ENCODE measurements at regions not wholly inside any gene's neighbourhood (a gene's known extent, or its start where the extent isn't known, plus 50 kb on each side); places are given as distances from the start of the nearest gene placed in this dataset.

DNA sequence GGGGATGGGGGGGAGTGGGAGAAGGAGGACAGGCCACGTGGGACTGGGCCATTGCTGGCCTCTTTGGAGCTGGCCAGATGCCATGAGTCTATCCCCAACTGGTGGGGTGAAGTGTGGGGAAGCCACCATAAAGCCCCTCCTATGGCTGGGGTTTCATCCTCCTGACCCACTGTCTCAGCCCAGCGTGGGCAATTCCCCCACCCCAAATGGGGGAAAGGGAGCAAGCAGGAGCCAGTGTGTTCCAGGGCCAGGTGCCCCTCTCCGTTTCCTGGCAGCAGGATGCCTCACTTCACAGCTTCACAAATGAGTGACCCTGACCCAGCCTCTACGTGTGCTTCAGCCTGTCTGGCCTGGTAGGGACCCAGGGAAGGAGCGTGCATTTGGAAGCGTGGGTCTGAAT lies 474.7 kb upstream of the HS6ST1 start:
- TF ChIP-seq, protein P1, sequence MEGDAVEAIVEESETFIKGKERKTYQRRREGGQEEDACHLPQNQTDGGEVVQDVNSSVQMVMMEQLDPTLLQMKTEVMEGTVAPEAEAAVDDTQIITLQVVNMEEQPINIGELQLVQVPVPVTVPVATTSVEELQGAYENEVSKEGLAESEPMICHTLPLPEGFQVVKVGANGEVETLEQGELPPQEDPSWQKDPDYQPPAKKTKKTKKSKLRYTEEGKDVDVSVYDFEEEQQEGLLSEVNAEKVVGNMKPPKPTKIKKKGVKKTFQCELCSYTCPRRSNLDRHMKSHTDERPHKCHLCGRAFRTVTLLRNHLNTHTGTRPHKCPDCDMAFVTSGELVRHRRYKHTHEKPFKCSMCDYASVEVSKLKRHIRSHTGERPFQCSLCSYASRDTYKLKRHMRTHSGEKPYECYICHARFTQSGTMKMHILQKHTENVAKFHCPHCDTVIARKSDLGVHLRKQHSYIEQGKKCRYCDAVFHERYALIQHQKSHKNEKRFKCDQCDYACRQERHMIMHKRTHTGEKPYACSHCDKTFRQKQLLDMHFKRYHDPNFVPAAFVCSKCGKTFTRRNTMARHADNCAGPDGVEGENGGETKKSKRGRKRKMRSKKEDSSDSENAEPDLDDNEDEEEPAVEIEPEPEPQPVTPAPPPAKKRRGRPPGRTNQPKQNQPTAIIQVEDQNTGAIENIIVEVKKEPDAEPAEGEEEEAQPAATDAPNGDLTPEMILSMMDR (conservative IDR thresholded peaks at IDR 0.05) = no peak
- no peak overlapping the region for H3K27ac ChIP-seq

DNA sequence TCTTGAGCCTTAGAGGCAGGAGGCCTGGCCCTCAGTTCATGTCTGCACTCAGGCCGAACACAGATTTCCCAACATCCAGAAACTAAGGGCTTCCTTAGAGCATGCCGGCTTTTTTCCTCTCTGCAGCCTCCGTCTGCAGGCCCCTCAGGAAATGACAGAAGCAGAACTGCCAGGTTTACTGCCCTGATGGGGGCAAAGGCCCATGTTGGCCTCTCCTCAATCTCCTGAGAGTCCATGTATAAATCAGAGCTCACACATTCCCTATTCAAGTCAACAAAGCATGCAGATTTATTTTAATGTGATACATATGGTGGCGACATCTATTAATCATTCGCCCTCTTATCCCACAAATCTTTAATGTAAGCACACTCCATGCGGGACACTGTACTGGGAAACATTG lies 475.6 kb upstream of the HS6ST1 start:
- no peak overlapping the region for H3K27ac ChIP-seq
- TF ChIP-seq, protein P1 (conservative IDR thresholded peaks at IDR 0.05) = no peak

DNA sequence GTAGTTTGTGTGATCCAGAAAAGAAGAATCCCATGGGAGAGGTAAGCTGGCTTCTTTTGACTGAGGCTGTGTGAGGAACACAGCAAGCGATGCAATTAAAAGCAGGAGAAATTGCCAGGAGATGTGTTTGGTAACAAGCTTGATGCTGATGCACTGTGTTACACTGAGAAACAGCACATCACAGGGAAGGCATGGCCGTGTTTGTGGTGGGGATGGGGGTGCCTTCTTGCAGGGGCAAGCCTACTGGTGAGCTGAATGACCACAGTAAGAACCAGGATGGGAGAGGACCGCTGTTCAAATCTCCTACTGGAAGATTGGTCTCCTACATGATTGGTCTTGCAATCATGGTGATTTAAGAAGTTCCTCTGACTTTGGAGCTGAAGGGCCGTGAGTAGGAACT lies 477.7 kb upstream of the HS6ST1 start:
- no peak overlapping the region for H3K27ac ChIP-seq
- TF ChIP-seq, protein P1 (conservative IDR thresholded peaks at IDR 0.05) = no peak

DNA sequence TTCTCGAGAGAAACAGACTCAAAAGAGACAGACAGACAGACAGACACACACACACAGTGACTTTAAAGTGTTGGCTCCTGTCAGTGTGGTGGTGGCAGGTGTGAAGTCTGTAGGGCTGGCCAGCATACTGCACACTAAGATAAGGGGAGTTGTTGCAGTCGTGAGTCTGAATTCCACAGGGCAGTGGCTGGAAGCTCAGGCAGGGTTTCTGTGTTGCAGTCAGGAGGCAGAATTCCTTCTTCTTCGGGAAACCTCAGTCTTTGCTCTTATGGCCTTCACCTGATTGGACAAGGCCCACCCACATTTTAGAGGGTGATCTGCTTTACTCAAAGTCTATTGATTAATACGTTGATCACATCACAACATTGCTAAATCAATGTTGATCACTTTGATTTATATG lies 478.4 kb upstream of the HS6ST1 start:
- TF ChIP-seq, protein P1 (conservative IDR thresholded peaks at IDR 0.05) = no peak
- H3K27ac ChIP-seq = no peak overlapping the region

DNA sequence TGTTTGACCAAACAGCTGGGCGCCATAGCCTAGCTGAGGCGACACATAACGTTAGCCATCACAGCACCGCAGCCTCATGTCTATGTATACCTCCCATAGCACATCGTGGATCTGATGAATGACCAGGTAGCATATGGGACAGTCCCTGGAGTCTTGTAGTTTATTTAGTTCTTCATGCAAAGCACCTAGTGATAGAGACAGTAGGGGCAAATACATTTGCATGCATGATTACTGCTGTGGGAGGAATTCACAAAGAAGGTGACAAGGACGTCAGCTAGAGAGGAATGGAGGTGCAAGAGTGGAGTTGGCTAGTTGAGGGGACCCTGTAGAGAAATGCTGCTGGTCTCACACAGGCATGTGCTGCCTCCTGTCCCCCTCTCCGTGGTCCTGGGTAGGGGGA lies 478.9 kb upstream of the HS6ST1 start:
- H3K27ac ChIP-seq = no peak overlapping the region
- TF ChIP-seq, protein P1 (conservative IDR thresholded peaks at IDR 0.05) = no peak

DNA sequence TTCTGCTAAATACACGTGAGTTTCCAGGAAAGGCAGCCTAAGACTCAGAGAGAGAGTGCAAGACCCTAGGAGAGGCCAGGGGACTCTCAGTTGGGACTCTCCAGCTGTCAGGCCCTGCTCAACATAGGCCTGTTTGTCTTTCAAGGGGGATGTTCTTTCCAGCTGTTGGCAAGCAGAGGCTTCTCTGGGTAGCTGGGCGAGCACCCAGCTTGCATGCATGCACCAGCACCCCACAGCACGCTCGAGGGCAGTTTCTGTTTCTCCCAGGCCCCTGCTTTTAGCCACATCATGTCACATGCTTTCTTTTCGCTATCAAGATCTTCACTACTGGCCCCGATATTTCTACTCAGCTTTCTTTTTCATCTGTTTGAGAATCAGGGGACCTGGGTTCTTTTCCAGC lies 479.3 kb upstream of the HS6ST1 start:
- no peak overlapping the region for H3K27ac ChIP-seq
- TF ChIP-seq, protein P1 (conservative IDR thresholded peaks at IDR 0.05) = no peak

DNA sequence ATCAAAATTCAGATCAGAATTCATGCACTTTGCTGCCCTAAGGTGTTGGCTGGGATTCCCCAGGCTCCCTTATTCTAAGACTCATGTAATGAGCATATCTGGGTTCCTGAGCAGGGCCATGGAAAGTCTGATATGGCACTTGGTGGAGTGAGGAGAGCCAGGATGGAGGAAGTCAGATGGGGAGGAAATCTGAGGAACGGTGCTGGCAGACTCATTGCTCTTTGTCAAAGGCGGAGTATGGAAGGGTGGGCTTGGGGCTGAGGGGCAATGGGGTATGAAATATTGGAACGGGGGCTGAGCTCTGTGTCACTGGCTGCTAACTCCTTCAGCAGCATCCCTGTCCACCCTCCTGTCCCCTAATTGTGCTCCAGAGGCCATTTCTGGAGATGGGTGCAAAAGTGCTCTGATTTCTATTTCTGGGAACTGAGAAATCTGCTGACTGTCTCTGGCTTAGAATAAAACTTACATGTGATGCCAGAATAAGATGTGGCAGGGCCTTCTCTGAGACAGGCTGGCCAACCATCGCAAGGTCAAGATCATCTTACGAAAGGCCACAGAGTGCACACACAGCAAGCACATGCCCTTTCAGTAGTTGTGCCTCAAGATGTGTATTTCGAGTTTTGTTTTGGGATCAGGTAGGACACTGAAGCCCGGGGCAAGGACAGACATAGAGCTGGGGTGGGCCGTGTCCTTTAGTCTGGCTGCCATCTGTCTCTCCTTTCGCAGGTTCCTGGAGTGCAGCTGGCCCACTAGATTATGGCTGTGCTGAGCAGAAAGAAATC lies 480.0 kb upstream of the HS6ST1 start:
- TF ChIP-seq, protein P1 (conservative IDR thresholded peaks at IDR 0.05) = no peak
- no peak overlapping the region for H3K27ac ChIP-seq

Data from VCaP (cell line).